ENCODE measurements at regions not wholly inside any gene's neighbourhood (a gene's known extent, or its start where the extent isn't known, plus 50 kb on each side); places are given as distances from the start of the nearest gene placed in this dataset.

DNA sequence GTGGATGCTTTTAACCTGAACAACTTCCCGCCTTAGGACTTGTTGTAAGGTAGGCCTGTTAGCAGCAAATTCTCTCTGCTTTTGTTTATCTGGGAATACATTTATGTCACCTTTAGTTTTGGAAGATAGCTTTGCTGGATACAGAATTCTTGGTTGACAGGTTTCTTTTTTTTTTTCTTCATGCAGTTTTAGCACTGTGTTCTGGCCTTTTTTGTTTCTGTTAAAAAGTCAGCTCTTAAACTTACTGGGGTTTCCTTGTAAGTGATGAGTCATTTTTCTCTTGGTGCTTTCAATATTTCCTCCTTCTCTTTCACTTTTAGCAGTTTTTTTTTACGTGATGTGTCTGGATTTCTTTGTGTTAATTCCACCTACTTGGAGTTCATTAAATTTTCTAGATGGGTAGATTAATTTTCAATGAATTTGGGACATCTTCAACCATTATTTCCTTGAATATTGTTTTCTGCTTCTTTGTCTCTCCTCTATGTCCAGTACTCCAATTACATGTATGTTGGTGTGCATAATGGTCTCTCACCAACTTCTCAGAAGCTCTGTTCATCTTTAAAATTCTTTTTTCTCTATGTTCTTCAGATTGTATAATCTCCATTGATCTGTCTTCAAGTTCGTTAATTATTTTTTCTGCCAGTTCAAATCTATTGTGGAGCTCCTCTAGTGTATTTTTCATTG lies 188.2 kb upstream of the ZNF536 start:
- TF ChIP-seq POLR2A (IDR thresholded peaks at IDR 0.05; ENCODE audit: low read depth, low read length) (no peak), ESRRA (IDR thresholded peaks at IDR 0.05; ENCODE audit: low read length) (no peak), ASH2L (IDR thresholded peaks at IDR 0.05; ENCODE audit: borderline replicate concordance, low read depth) (no peak), EZH2 (IDR thresholded peaks at IDR 0.05; ENCODE audit: borderline replicate concordance, control insufficient read depth, low read depth, low read length) (no peak)
- TF ChIP-seq, protein P1, sequence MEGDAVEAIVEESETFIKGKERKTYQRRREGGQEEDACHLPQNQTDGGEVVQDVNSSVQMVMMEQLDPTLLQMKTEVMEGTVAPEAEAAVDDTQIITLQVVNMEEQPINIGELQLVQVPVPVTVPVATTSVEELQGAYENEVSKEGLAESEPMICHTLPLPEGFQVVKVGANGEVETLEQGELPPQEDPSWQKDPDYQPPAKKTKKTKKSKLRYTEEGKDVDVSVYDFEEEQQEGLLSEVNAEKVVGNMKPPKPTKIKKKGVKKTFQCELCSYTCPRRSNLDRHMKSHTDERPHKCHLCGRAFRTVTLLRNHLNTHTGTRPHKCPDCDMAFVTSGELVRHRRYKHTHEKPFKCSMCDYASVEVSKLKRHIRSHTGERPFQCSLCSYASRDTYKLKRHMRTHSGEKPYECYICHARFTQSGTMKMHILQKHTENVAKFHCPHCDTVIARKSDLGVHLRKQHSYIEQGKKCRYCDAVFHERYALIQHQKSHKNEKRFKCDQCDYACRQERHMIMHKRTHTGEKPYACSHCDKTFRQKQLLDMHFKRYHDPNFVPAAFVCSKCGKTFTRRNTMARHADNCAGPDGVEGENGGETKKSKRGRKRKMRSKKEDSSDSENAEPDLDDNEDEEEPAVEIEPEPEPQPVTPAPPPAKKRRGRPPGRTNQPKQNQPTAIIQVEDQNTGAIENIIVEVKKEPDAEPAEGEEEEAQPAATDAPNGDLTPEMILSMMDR (IDR thresholded peaks at IDR 0.05 in 2 of 3, conservative IDR thresholded peaks at IDR 0.05 in 1 of 3; ENCODE audit: control insufficient read depth in 2 of 3, extremely low read depth in 1 of 3, insufficient read depth in 1 of 3, low read depth in 3 of 3, low read length in 3 of 3) = no peak
- TF ChIP-seq, protein P2, sequence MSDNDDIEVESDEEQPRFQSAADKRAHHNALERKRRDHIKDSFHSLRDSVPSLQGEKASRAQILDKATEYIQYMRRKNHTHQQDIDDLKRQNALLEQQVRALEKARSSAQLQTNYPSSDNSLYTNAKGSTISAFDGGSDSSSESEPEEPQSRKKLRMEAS (IDR thresholded peaks at IDR 0.05; ENCODE audit: low read depth, low read length) = no peak
- TF ChIP-seq, protein P3, sequence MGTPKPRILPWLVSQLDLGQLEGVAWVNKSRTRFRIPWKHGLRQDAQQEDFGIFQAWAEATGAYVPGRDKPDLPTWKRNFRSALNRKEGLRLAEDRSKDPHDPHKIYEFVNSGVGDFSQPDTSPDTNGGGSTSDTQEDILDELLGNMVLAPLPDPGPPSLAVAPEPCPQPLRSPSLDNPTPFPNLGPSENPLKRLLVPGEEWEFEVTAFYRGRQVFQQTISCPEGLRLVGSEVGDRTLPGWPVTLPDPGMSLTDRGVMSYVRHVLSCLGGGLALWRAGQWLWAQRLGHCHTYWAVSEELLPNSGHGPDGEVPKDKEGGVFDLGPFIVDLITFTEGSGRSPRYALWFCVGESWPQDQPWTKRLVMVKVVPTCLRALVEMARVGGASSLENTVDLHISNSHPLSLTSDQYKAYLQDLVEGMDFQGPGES (IDR thresholded peaks at IDR 0.05) = no peak
